ENCODE measurements at regions not wholly inside any gene's neighbourhood (a gene's known extent, or its start where the extent isn't known, plus 50 kb on each side); places are given as distances from the start of the nearest gene placed in this dataset.

DNA sequence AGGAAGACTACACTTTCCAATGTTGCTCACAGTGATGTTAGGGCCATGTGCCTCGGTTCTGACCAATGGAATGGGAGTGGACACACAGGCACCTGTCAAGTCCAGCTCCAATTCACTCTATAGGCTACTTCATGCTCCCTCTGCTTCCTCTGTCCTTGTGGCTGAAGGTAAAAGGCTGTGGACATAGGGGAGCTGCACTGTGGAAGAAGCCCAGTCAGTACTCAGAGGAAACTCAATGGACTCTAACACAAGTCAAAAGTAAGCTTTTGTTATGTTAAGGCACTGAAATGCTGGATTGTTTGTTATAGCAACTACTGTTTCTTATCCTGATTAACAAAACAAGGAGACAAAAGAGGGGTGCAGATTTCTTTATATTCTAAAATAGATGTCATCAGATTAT, 278.2 kb downstream of the BCL11B start:
- ATAC-seq (ENCODE audit: low FRiP score) = no peak
- no peak for DNase-seq (ENCODE audit: low spot score)
- TF ChIP-seq, protein P1, sequence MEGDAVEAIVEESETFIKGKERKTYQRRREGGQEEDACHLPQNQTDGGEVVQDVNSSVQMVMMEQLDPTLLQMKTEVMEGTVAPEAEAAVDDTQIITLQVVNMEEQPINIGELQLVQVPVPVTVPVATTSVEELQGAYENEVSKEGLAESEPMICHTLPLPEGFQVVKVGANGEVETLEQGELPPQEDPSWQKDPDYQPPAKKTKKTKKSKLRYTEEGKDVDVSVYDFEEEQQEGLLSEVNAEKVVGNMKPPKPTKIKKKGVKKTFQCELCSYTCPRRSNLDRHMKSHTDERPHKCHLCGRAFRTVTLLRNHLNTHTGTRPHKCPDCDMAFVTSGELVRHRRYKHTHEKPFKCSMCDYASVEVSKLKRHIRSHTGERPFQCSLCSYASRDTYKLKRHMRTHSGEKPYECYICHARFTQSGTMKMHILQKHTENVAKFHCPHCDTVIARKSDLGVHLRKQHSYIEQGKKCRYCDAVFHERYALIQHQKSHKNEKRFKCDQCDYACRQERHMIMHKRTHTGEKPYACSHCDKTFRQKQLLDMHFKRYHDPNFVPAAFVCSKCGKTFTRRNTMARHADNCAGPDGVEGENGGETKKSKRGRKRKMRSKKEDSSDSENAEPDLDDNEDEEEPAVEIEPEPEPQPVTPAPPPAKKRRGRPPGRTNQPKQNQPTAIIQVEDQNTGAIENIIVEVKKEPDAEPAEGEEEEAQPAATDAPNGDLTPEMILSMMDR (IDR thresholded peaks at IDR 0.05) = no peak

DNA sequence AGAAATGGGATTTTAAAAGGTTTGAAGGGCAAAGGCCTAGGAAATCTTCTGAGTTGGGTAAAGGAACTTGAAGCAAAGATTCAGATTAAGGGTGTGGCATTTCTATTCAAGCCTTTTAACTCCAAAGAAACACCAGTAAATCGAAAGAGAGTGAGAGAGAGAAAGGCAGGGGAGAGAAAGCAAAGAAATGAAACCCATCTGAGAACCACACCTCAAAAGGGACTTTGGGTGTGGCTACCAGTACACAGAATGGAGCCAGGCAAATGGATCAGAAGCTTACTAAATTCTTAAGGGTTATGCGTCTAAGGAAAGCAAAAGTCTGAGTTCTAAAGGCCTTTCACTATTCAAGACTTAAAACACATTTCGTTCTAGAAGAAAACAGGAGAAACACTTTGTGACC, 277.4 kb downstream of the BCL11B start:
- ATAC-seq (ENCODE audit: low FRiP score) (no peak), DNase-seq (ENCODE audit: low spot score) (no peak)
- TF ChIP-seq, protein P1 (IDR thresholded peaks at IDR 0.05) = no peak

DNA sequence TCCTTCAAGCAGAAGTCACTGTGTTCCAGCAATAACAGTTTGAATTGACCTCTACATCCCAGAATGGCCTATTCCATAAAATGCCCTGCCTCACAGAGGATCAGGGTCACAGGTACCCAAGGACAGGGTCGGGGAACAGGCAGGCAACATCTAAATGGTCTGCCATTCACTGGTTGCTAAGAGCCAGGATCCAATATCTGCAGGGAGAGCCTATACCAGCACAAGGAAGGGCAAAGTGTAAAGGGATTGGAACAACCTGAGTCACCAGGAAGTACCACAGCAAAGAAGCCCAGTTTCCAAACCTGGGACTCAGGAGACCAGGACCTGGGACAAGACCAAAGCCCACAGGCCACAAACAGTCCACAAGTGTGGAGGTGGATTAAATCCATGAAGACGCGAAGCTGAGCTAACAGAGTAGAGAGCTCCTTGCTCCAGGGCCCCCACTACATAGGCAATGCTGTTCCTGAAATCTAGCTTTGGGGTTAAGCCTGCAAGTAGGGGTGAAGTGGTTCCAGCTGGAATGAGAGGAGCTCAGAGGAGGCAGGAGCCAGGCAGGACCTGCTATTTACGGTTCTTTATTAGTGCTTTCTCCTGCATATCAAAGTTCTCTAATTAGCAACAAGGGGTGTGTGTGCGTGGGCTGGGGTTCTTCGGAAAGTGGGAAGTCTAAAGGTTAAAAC, 274.3 kb downstream of the BCL11B start:
- TF ChIP-seq, protein P1 (IDR thresholded peaks at IDR 0.05) = no peak
- no peak for DNase-seq (ENCODE audit: low spot score)

DNA sequence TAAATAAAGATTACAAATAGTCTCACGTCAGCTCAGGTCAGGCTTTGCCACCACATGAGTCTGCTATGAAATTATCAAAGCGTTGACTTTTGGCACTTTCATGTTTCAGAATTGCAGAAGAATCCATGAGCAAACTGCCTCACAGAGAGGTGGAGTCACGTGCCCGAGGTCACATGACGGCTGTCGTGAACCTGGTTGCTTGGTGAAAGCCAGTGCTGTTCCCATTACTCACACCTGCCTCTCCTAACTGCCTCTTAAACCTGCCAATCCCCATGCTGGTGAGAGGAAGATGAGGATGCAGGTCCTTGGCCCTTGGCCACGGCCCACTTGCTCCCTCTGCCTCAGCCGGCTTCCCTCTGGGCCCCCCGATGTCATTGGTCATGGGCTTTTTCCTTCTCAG, 272.7 kb downstream of the BCL11B start:
- DNase-seq (ENCODE audit: low spot score) (no peak), ATAC-seq (ENCODE audit: low FRiP score) (no peak)
- TF ChIP-seq, protein P1 (IDR thresholded peaks at IDR 0.05) = no peak

More for the DNA sequence above, 274.3 kb downstream of the BCL11B start:
- ATAC-seq (ENCODE audit: low FRiP score) = no peak

DNA sequence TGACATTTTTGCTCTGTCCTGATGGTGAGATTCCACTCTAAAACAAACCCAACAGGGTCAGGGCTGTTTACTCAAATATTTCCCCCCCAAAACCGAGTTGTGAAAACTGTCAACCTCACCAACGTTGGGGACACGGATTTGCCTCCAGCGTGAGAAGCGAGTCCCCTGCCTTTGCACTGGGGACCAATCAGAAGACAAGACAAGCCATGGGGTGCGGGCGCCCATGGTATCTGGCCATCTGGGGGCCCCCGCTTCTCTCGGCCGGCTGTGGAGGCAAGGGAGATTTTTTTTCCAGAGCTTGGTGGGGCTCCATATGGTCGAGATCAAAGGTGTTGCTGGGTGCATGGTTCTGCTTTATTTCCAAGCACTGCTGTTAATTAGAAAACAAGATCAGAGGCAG, 272.1 kb downstream of the BCL11B start:
- DNase-seq (ENCODE audit: low spot score) (no peak), ATAC-seq (ENCODE audit: low FRiP score) (no peak)
- TF ChIP-seq, protein P1 (IDR thresholded peaks at IDR 0.05) = no peak

DNA sequence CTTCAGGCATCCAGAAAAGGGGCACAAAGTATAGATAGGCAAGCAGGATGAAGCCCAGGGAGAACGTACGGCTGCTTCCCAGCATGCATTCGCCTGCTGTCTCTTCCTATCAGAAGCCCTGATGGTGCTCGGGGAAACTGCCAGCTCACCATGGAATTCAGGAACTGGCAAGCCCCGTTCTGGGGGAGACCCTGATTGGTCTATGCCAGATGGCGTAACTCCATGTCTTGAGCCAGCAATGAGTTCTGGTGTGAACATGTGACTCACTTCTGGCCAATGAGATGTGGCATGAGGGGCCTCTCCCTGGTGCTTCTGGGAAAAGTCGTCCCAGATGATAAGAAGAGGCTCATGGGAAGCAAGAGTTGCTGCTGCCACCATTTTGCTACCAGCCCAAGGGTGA, 270.8 kb downstream of the BCL11B start:
- DNase-seq (ENCODE audit: low spot score) (no peak), ATAC-seq (ENCODE audit: low FRiP score) (no peak)
- TF ChIP-seq, protein P1 (IDR thresholded peaks at IDR 0.05) = no peak

DNA sequence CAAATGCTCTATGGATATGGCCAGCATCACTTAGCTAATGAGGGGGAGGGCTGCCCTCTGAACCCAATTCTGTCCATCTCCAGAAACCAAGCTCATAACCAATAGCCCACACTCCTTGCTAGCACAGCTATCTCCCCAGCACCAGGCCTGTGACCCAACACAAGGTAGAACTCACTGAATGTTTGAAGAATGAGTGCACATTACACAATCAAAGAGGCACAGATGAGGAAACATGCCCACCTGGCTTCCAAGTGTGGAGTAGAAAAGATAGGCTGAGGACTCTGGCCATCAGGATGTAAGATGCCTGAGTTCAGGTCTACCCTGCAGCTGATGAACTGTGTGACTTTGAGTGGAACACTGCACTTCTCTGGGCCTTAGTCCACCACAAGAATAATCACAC, 268.4 kb downstream of the BCL11B start:
- TF ChIP-seq, protein P1 (IDR thresholded peaks at IDR 0.05) = no peak
- ATAC-seq (ENCODE audit: low FRiP score) = no peak
- DNase-seq (ENCODE audit: low spot score) = no peak

Measured in omental fat pad (tissue), 3 donors.